Left ventricle myocardium superior (tissue), 1 donor: ENCODE measurements at regions not wholly inside any gene's neighbourhood (a gene's known extent, or its start where the extent isn't known, plus 50 kb on each side); places are given as distances from the start of the nearest gene placed in this dataset.
A peak's percentile ranks its signal among the peaks of the same experiment; 100 is the strongest.

Source experiments
- ATAC-seq: fragments of 200-7000 bp; cut with Tn5 transposase; one replicate; pipeline ENCODE4 v1.9.1; 2020; ENCODE audit warnings: mild to moderate bottlenecking, moderate library complexity
- DNase-seq: peaks from one replicate; pipeline ENCODE4 v3.0.0-alpha.2; 2020
- intact Hi-C: fragments of 100-400 bp; cut with micrococcal nuclease; formaldehyde crosslinking; loops from one replicate; pipeline ENCODE4 v1.11.0; 2022
- donor health status: DM: no; HTN: yes; CAD: no; lungs with severe emphysema.

DNA sequence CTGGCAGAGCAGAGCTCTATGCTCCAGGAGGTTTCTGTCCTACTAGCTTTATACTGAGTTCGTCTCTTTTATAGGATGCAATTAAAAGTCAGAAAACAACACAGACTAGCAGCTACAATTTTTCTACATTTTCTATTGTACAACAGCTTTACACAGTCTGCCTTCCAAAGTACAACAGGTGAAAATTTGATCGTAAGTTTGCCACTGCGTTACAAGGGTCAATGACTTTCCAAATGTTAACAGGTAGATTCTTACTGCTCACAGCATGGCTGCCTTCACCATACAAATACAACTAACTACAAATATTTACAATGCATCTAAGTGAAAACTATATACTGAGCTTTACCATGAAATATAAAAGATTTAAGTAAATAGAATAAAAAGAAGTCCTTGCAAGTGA lies 268.6 kb upstream of the SLCO3A1 start:
- intact Hi-C loops: no loop called here
- ATAC-seq (no peak), DNase-seq (no peak)

DNA sequence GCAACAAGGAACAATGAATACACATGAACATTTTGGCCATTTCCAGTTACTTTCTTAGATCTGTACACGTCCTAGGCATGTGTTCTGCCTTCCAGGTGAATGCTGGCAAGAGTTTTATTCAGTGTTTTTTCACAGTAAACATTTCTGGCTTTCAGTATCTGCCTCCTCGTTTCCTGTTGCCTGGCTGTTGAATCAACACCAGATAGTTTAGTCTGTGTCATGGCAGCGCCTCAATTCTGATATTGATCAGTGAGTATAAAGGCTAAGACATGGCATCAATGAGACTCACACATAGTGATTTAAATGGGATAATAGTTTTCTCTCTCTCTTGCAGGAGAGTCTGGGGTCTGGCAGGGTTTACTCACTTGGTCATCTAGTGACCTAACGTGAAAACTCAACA lies 266.9 kb upstream of the SLCO3A1 start:
- intact Hi-C loops: no loop called here
- DNase-seq: no peak
- ATAC-seq: no peak

DNA sequence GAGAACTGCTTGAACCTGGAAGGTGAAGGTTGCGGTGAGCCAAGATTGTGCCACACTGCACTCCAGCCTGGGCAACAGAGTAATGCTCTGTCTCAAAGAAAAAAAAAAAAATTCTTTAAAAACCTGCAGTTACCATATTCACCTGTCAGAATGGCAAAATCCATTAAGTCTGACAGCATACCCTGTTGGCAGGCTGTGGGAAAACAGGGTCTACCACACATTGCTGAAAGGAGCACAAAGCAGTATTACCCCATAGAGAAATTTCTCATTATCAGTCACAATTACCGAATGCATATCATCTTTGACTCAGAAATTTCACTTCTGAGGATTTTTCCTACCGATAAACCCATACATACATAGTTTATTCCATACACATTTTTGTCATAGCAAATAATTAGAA lies 264.1 kb upstream of the SLCO3A1 start:
- DNase-seq (no peak), ATAC-seq (no peak)
- intact Hi-C loops: no loop called here

DNA sequence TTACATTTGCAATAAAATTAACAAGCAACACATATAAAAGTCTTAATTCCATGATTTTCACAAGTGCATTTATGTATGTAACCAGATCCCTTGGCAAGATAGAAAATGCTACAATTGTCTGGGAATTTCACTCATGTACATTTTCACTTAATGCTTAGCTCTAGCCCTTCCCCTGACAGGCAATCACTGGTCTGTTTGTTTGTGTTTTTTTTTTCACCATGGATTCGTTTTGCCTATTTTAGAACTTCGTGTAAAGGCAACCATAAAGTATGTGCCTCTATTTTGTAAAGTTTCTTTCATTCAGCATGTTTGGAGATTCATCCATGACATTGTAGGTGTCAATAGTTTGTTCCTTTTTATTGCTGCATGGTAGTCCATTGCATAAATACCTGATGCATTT lies 260.9 kb upstream of the SLCO3A1 start:
- ATAC-seq (no peak), DNase-seq (no peak)
- intact Hi-C loops: no loop called here

DNA sequence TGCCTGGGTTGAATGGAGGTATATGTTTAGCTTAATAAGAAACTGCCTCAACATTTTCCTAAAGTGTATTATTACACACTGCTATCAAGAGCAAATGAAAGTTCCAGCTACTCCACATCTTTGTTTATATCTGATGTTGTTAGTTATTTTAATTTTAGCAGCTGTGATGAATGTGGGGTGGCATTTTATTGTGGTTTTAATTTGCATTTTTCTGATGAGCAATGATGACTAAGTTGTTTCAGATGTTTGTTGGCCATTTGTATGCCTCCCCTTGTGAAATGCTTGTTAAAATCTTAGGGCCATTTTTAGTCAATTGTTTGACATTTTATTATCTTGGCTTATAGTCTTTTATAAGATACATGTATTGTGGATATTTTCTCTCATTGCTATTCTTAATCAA lies 260.4 kb upstream of the SLCO3A1 start:
- DNase-seq (no peak), ATAC-seq (no peak)
- intact Hi-C loops: no loop called here

DNA sequence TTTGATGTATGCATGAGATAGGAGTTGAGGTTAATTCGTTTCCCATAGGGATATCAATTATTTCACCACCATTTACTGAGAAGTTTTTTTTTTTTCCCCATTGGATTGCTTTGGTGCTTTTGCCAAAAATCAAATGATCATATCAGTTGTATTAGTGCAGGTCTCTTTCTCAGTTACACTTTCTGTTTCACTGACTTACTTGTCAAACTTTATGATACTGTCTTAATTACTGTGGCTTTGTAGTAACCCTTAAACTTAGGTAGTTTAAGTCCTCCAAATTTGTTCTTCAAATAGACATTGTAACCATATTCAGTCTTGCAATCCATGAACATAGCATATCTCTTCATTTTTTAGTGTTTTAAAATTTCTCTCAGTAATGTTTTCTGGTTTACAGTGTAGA lies 259.9 kb upstream of the SLCO3A1 start:
- no peak for DNase-seq
- intact Hi-C loops: no loop called here
- ATAC-seq: no peak

DNA sequence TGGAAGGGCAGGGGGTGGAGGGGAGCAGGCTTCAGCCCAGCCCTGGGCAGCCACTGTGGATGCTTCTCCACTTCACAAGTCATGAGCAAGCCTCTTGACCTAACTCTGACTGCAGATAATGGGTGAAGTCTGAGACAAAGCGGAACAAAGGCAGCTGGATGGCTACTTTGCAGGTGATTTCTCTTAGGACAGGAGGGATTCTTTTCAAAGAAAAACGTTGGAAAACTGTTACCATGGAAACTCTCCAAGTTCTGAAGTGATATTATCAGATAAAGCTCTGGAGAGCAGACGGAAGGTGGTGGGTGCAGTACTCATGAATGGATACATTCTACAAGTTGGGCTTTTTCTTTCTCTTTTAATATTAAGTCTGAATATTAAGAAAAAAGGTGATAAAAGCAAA lies 254.2 kb upstream of the SLCO3A1 start:
- no peak for ATAC-seq
- intact Hi-C loops: no loop called here

DNA sequence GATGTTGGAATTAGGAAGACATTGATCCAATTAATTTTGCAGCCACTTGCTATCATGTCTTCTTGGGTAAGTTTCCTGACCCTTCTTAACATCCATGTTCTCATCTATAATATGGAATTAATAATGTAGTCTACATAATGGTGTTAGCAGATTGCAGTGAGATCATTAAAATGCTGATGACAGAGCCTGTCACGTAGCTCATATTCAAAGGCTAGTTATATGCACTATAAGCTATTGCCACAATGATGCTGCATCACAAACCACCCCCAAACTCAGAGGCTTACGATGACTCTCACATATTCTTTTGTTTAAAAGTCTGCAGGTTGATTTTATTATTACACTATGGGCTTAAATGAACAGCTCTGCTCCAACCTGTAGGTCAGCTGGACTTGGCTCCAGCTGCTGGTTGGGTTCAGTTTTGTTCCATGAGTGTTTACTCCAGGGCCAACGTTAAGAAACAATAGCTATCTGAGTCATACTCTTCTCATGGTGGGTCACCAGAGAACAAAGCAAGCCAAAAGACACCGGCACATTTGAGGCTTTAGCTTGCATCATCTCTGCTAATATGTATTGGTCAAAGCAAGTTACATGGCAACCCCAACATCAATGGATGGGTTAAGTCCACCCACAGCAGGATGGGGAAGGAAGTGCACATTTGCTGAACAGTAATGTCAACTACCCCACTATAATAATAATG lies 250.0 kb upstream of the SLCO3A1 start:
- no peak for ATAC-seq
- intact Hi-C loops: no loop called here
- DNase-seq: no peak

More for the DNA sequence above, 254.2 kb upstream of the SLCO3A1 start:
- DNase-seq: no peak

DNA sequence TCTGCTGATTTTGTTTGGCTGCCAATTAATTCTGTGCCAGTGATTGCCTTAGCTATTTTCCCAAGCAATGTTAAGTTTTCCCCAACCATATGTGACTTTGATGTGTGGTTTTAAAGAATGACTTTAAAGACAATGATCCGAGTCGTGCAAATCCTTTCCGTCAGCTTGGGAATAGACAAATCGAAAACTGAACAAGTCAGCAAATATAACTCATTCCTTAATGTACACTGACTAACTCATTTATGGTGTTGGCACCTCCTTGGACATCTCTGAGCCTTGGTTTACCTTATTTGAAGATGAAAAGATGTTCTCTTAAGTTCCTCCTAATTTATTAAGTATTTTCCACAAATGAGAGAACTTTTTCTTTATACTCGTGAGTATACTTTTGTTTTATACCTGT lies 249.4 kb upstream of the SLCO3A1 start:
- DNase-seq (no peak), ATAC-seq (no peak)
- intact Hi-C loops: no loop called here

DNA sequence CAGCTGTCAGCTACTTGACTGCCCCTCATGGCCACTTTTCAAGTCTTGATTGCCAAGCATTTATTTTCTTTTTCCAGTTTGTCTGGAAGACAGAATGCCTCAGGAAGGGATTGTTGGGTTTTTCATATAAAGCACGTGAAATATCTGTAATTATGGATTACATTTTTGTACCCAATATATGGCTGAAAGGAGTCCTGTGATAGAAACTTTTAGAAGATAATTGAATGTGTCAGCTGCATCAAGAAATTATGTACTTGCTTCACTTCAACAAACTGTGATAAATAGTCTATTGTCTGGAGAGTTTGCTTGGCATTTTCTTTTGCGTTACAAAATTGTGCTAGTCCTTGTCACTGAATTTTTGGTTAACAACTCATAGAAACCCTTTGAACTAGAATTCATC lies 247.9 kb upstream of the SLCO3A1 start:
- ATAC-seq (no peak), DNase-seq (no peak)
- intact Hi-C loops: no loop called here

DNA sequence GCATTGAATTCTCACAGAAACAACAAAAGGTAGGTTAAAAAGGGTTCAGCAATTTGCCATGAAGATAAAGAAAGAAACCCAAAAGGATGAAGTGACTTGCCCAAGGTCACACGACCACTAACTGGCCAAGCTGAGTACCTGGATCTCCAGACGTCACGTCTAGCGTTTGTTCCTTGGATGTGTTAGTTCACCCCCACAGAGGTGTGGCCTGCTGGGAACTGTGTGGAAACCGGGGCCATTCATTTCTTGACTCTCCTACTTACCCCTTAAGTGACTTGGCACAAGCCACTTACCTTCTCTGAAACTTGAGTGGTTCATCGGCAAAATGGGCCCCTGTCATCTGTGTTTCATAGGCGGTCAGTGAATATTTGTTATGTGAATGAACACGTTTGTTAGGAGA lies 244.3 kb upstream of the SLCO3A1 start:
- intact Hi-C loops: no loop called here
- DNase-seq (no peak), ATAC-seq (no peak)

DNA sequence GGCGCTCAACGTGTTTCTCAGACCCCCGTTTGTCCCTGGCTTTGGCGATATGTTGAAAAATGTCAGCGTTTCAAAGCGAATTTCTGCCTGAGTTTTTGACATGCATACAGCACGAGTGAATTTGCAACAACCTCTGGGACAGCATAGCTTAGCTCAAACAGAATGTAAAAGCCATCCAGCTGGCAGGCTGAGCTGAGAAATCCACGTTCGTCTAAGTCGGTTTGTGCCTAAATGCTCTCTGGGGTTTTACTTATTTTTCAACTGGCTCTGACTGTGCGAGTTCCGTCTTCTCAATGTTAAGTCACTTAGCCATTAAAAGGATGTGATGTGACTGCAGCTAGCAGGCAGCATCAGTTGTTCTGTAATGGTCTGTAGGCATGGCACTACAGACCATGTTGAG lies 243.5 kb upstream of the SLCO3A1 start:
- no peak for ATAC-seq
- intact Hi-C loops: no loop called here
- DNase-seq: no peak

DNA sequence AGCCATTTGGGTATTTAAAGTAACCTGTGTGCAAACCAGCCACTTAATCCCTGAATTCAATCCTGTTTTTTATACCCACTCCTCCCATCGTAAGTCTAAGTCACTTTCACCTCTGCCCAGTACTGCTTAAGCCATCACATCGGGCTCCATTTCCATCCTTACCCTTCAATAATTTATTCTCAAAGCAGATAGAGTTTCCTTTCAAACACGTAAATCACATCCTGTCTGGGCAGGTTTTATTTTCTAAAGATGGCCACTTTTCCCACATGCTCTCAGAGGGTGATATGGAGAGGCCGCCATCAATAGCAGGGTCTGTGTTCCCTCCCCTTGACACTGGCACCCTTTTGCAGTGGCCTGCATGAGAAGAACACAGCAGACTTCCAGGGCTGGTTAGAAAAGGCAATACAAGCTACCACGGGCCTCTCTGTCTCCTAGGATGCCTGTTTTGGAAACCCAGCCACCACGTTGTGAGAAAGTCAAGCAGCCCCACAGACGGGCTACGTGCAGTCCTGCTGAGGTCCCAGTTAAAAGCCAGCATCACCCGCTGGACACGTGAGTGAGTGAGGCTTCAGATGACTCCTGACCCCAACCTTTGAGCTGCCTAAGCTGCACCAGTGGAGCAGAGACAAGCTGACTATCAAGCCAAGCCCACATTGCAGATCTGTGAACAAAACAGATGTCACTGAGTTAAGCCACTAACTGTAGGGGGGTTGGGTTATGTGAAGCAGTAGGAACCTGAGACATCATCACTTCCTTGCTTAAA lies 241.8 kb upstream of the SLCO3A1 start:
- DNase-seq (no peak), ATAC-seq (no peak)
- intact Hi-C loops: no loop called here

DNA sequence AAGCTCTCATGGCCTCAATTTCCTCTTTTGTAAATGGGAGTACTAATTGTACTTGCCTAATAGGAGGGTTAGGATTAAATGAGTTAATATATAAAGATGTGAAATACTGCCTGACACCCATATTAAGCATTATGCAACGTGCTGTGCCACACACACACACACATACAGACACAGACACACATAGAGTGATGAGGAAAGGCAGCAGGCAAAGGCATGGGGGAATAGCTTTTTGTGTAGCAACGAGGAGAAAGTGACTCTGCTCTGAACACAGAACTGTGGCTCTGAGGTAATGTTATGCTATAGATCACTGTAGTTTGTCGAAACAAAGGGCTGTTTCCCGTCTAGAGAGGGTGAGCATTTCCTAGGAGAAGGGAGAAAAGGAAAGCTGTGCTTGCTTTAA lies 233.3 kb upstream of the SLCO3A1 start:
- no peak for ATAC-seq
- intact Hi-C loops: no loop called here

DNA sequence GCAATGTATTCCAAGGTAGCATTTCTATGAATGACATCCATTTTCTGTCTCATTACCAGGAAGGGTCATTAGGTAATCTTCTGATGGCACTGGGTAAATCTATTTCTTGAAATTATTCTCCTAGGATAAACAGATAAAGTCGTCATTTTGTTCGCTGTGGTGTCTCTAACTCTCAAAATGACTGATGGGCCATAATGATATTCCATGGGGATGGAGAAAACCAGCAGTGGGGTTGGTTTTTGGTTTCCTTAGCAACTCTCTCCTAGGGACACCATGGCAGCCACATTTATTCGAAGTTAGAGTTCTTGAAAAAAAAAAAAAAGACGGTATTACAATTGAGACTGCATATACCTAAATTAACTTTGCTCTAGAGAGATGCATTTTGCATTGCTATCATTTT lies 231.3 kb upstream of the SLCO3A1 start:
- ATAC-seq (no peak), DNase-seq (no peak)
- intact Hi-C loops: no loop called here

More for the DNA sequence above, 233.3 kb upstream of the SLCO3A1 start:
- DNase-seq: no peak

DNA sequence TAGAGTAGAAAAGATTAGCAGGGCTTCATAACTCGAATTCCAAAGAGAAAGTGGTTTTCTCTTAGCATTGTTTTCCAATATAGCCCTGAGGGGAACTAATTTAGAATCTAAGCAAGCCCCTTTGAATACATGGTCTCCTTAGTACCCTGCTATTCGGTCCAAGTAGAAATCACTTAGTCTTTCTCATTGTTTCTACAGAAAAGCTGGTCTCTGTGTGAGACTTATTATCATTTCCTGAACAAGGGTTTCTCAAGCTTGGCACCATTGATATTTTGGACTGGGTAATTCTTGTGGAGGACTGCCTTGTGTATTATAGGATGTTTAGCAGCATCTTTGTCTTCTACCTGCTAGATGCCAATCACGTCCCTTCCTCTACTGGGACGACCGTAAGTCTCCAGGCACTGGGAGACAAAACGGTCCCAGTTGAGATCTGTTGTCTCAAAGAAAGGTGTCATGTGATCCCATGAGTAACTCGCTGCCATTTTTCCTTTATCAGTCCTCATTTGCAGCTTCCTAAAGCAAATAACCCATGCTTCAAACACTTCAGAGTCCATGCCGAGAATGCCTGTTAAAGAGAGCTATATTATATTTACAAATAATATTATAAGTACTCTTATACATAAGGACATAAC lies 230.7 kb upstream of the SLCO3A1 start:
- ATAC-seq (no peak), DNase-seq (no peak)
- intact Hi-C loops: no loop called here

DNA sequence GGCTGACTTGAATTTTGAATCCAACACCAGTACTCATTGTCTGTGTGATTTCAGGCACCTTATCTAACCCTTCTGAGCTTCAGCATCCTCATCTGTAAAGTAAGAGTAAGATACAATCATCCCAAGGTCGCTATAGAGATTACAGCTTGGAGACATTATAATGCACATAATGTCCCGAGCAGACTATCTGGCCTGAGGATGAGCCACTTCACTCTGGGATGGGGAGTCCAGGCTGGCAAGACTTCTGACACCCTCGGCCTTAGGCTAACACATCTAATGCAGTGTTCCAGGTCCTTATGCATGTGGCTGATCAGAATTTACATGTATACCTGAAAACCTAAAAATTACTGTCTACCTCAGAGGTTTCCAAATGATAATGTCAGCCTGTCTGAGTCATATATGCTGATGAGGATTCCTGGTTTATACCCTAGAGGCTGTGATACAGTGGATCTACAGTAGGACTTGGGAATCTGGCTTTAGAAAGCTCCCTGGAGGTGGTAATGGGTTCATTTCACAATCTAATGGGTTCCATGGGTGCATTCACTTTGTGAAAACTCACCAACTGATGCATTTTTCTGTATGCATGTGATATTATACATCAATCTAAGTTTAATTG lies 229.0 kb upstream of the SLCO3A1 start:
- no peak for DNase-seq
- ATAC-seq: no peak
- intact Hi-C loops: no loop called here

DNA sequence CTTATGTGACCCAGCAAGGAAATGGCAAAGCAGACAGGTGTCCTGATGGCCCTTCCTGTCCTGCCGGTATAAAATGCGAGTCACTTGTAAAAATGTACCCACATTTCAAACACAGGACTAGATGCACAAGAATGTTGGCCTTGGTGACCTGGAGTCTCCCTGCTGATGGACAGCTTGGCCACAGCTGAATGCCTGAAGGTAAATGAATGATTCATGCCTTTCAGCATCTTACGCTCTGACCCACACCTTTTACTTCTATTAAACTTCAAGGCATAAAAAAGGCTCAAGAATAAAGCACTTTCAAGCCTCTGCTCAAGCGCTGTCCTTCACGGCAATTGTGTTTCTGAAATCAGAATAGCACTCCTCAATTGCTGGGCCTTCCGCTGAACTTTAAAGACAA lies 228.0 kb upstream of the SLCO3A1 start:
- ATAC-seq: no peak
- intact Hi-C loops: no loop called here
- DNase-seq: no peak

DNA sequence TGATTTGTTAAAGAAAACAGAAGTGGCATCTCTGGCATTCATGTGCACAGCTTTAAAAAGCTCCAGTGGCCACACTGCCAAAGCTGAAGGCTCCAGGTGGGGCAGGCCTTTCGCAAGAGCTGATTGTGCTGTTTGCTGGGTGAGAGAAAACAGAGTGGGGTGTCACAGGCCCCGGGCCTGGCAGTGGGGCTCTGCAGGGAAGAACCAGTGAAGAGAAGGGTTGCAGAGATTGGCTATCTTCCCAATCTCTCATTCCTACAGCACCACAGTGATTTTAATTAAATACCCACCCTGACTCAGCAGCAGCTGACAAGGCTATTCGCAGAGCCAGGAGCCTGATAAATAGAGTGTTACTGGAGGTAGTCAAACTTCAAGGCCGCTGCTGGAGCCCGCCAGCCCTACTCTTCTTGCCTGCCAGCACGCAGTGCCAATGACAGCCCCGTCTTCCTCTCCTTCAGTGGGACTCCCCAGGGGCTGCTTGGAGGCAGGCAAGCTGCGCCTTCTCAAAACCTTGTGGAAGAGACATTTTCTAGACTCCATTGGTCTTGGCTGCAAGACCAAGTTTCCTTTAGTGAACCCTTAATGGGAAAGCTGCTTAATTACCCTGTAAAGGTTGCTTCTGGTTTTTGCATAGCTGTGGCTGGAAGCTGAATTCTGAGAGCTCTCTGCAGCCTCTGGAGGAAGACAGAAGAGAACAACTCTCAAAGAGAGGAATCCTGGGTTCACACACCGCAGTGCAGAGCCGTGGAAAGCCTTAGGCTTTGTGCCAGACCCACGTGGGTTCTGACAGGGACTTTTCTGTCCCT lies 225.8 kb upstream of the SLCO3A1 start:
- peak; percentile 96 for ATAC-seq
- intact Hi-C loops: no loop called here
- DNase-seq: peak; percentile 79

DNA sequence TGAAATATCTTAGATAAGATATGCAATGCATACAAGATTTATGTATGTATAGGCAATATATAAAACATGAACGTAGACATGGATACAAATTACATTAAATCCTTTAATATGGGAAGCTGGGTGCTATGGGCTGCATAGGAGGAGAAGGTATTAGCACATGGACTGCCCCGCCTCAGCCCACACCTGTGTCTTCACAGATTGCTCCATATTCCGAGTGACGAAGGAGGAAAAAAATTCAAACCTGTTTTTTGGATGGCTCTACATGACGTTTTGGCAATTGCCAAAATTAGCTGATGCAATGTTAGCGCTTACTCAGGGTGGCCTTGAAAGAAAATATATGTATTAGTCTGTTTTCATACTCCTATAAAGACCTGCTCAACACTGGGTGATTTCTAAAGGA lies 223.4 kb upstream of the SLCO3A1 start:
- DNase-seq: no peak
- no peak for ATAC-seq
- intact Hi-C loops: no loop called here
